ENCODE measurements at regions not wholly inside any gene's neighbourhood (a gene's known extent, or its start where the extent isn't known, plus 50 kb on each side); places are given as distances from the start of the nearest gene placed in this dataset.

GRCh38 chr1:185663332-185663731 is 70.9 kb upstream of the HMCN1 start:
- Mint-ChIP-seq H3K4me3 (ENCODE audit: unreplicated experiment) (no peak overlapping the region), H3K36me3 (ENCODE audit: low read depth) (no peaks in the 10 kb centered on the region), H3K4me1 (ENCODE audit: low read depth) (no peaks in the 10 kb centered on the region), H3K27ac (ENCODE audit: unreplicated experiment) (no peak overlapping the region), H3K9me3 (ENCODE audit: low read depth) (no peaks in the 10 kb centered on the region), H3K27me3 (ENCODE audit: low read depth) (no peaks in the 10 kb centered on the region)
- no peak for TF ChIP-seq CTCF (IDR thresholded peaks at IDR 0.05)
- no peak for DNase-seq (ENCODE audit: low spot score)

GRCh38 chr1:185661971-185662370 is 72.2 kb upstream of the HMCN1 start:
- H3K36me3 Mint-ChIP-seq (ENCODE audit: low read depth), result no peaks in the 10 kb centered on the region
- no peak overlapping the region for H3K27ac Mint-ChIP-seq (ENCODE audit: unreplicated experiment)
- TF ChIP-seq CTCF (IDR thresholded peaks at IDR 0.05), result no peak
- H3K4me1 Mint-ChIP-seq (ENCODE audit: low read depth), result no peaks in the 10 kb centered on the region
- H3K27me3 Mint-ChIP-seq (ENCODE audit: low read depth), result no peaks in the 10 kb centered on the region
- no peaks in the 10 kb centered on the region for H3K9me3 Mint-ChIP-seq (ENCODE audit: low read depth)
- no peak for DNase-seq (ENCODE audit: low spot score)
- H3K4me3 Mint-ChIP-seq (ENCODE audit: unreplicated experiment), result no peak overlapping the region

- Mint-ChIP-seq H3K4me1 (ENCODE audit: low read depth) (peaks cover 14% of the 10 kb centered on the region), H3K27me3 (ENCODE audit: low read depth) (no peaks in the 10 kb centered on the region)
Measured at GRCh38 chr1:185656663-185657062, 77.5 kb upstream of the HMCN1 start.

GRCh38 chr1:185654952-185655314 is 79.3 kb upstream of the HMCN1 start:
- Mint-ChIP-seq H3K27me3 (ENCODE audit: low read depth) (no peaks in the 10 kb centered on the region), H3K4me1 (ENCODE audit: low read depth) (peaks cover 15% of the 10 kb centered on the region), H3K9me3 (ENCODE audit: low read depth) (no peaks in the 10 kb centered on the region), H3K4me3 (ENCODE audit: unreplicated experiment) (no peak overlapping the region), H3K27ac (ENCODE audit: unreplicated experiment) (no peak overlapping the region), H3K36me3 (ENCODE audit: low read depth) (no peaks in the 10 kb centered on the region)
- no peak for DNase-seq (ENCODE audit: low spot score)
- TF ChIP-seq CTCF (IDR thresholded peaks at IDR 0.05), result no peak

More at GRCh38 chr1:185656663-185657062, 77.5 kb upstream of the HMCN1 start:
- TF ChIP-seq CTCF (IDR thresholded peaks at IDR 0.05), result no peak
- no peak for DNase-seq (ENCODE audit: low spot score)
- Mint-ChIP-seq H3K4me3 (ENCODE audit: unreplicated experiment) (no peak overlapping the region), H3K36me3 (ENCODE audit: low read depth) (no peaks in the 10 kb centered on the region), H3K9me3 (ENCODE audit: low read depth) (no peaks in the 10 kb centered on the region), H3K27ac (ENCODE audit: unreplicated experiment) (no peak overlapping the region)

- Mint-ChIP-seq H3K27me3 (ENCODE audit: low read depth) (no peaks in the 10 kb centered on the region), H3K4me3 (ENCODE audit: unreplicated experiment) (no peak overlapping the region), H3K36me3 (ENCODE audit: low read depth) (no peaks in the 10 kb centered on the region), H3K4me1 (ENCODE audit: low read depth) (peaks cover 20% of the 10 kb centered on the region), H3K9me3 (ENCODE audit: low read depth) (peaks cover 3% of the 10 kb centered on the region), H3K27ac (ENCODE audit: unreplicated experiment) (no peak overlapping the region)
- DNase-seq (ENCODE audit: low spot score), result no peak
- TF ChIP-seq CTCF (IDR thresholded peaks at IDR 0.05), result no peak
Measured at GRCh38 chr1:185654199-185654951, 79.8 kb upstream of the HMCN1 start.
